ENCODE measurements at regions not wholly inside any gene's neighbourhood (a gene's known extent, or its start where the extent isn't known, plus 50 kb on each side); places are given as distances from the start of the nearest gene placed in this dataset.

GRCh38 chr3:178195824-178196223 lies 340.4 kb upstream of the KCNMB2 start:
- TF ChIP-seq, protein P1, sequence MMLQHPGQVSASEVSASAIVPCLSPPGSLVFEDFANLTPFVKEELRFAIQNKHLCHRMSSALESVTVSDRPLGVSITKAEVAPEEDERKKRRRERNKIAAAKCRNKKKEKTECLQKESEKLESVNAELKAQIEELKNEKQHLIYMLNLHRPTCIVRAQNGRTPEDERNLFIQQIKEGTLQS (CRISPR knock-in tag; IDR thresholded peaks at IDR 0.05): no peak
- TF ChIP-seq EZH2 (conservative IDR thresholded peaks at IDR 0.05; ENCODE audit: low read depth, low read length) (no peak), ARNT2 (CRISPR knock-in tag; IDR thresholded peaks at IDR 0.05; ENCODE audit: low read depth) (no peak), EHMT2 (IDR thresholded peaks at IDR 0.05; ENCODE audit: borderline replicate concordance, low read depth, low read length) (no peak)
